ENCODE measurements at regions not wholly inside any gene's neighbourhood (a gene's known extent, or its start where the extent isn't known, plus 50 kb on each side); places are given as distances from the start of the nearest gene placed in this dataset.
"Not testable (repeated sequence)": the region's sequence is repeated elsewhere in the genome, so short reads cannot be mapped to it uniquely, and the experiment has no call there.

DNA sequence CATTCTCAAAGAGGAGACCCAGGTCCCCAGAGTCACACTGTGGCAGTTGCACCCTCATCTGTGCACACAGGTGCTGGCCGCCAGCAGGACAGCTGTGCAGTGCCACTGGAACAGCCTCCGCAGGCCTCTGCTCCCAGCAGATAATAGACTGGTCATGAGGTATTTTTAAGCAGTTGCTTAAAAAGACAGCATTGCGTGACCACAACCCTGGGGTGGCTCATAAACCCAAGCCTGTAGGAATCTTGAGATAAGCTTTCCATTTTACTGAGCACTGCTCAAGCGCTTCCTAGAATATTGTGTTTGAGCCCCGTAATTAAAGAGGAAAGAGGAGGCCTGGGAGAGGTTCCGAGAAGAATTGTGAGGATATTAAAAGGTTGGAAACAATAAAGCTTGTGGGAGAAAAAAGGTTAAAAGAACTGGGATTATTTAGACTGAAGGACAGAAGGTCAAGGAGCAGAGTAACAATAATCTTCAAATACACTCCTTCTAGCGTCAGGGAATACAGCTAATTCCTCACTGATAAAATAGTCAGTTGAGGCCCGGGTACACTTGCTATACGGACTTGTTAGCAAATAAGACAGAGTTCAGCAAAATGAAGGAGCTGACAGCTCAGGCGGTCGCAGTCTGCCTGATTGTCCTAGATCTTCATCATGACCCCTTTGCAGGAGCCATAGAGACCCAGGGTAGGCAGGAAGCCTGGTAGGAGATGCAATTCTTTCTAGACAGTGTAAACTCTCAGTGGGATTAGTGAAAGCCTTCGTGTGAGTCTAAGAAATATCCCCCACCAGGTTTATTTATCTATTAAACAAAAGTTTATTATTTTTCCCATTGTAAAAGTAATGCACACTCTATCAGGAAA is 86.2 kb upstream of the KIT start:
- no peak for DNase-seq (ENCODE audit: low read depth in 2 of 3, low spot score in 1 of 3)

DNA sequence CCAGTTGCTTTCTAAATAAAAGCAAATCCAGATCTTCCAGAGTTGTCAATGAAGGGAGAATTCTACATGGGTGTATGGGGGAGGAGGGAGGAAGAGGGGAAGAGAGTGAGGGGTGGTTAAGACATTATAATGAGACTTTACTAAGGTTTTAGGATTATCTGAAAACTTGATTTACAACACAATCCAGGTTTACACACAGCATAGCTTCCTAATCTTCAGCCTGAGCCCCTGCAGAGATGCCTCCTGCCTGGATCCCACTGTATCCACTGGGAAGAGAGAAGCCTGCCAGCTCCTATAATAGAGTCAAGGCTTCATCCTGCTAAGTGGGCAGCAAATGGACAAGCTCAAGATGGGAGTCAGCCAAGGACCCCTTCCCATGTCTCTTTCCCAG is 85.6 kb upstream of the KIT start:
- no peak for DNase-seq (ENCODE audit: low read depth in 2 of 3, low spot score in 1 of 3)

DNA sequence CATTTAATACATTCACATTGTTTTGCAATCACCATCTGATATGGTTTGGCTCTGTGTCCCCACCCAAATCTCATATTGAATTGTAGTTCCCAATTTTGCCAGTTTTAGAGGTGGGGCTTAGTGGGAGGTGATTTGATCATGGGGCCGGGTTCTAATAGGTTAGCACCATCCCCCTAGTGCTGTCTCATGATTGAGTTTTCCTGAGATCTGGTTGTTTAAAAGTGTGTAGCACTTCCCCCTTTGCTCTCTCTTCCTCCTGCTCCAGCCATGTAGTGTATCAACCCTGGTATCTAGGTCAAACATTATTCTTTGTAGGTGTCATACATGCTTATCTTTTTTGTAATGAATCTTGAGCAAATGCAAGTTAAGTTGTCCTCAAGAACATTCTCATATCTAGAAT is 83.3 kb upstream of the KIT start:
- no peak for DNase-seq (ENCODE audit: low read depth in 2 of 3, low spot score in 1 of 3)

DNA sequence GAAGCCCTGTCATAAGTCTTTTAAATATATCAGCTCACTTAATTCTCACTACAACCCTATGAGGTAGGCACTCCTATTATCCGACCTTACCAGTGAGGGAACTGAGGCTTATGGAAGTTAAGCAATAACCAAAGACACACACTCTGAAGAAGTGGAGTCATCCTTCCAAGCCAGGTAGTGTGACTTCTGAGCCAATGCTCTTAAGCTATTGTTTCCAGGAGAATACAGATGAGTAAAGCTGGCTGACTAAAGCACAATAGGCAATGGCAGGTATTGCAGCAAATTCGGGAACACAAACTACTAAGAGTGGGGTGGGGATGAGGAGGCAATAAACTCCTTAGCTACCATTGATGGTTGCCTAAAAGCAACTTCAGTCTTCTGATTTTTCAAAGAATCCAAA is 81.8 kb upstream of the KIT start:
- no peak for DNase-seq (ENCODE audit: low read depth in 2 of 3, low spot score in 1 of 3)

DNA sequence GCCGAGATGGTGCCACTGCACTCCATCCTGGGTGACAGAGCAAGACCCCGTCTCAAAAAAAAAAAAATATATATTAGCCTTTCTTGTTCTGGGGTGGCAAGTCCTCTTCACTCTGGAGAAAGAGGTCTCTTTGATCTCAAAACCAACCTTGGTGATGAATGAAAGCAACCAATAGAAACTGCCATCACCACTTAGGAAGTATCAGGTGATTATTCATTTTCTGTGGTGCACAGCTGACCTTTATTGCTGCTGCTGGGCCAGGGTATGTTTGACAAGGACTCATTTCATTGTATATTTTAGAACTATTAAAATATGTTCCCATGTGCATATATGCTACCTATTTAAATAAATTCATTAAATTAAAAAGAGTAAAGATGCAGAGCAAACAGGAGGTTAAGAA is 76.0 kb upstream of the KIT start:
- DNase-seq (ENCODE audit: low read depth in 2 of 3, low spot score in 1 of 3): no peak

DNA sequence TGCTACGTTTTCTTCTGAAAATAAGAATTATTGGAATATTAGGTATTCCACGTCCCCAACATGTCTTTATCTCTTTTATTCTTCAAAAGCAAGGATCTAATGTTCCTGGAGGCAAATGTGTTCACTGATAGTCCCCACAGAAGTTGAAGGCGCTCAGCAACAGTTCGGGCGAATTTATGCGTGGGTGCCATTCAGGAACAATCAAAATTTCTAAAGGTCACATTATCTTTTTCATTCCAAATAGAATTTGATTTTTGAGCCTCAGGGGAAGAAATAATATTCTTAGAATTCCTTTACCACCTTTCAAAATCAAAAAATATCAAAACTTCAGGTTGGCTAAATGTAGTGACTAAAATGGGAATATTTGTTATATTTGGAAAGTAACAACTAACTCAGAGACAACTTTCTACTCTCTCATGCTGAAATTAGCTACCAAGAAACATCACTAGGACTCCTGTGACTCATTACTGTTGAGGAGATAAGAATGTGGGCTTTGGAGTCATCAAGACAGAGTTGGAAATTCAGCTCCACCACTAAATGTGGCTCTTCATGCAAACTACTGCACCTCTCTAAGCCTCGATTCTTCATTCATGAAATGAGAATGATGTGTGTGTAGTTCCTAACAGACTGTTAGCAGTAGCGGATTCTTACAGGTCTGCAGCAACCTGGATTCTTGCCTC is 72.3 kb upstream of the KIT start:
- DNase-seq (ENCODE audit: low read depth in 2 of 3, low spot score in 1 of 3): no peak

DNA sequence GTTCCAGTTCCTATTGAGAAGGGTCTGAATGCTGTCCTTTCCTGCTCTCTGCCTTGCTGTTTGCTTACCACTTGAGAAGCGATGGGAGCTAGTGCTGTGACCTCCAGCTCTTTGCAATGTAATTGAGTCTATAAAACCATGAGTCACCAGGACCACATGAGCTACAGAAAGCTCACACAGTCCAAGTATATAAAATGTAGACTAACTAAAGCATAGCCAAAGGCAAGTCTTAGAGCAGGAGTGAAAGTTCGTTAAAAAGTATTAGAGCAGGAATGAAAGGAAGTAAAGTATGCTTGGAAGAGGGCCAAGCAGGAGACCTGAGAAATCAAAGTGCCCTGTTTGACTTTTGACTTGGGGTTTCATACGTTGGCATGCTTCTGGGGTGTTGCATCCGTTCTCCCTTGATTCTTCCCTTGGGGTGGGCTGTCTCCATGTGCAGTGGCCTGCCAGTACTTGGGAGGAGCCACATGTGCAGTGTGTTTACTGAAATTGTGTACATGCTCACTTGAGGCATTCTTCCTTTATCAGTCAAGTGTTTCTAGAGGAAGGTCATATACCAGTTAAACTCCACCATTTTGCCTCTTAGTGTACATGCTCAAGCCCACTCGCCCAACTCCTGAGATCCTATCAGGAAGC is 71.3 kb upstream of the KIT start:
- no peak for DNase-seq (ENCODE audit: low read depth in 2 of 3, low spot score in 1 of 3)

DNA sequence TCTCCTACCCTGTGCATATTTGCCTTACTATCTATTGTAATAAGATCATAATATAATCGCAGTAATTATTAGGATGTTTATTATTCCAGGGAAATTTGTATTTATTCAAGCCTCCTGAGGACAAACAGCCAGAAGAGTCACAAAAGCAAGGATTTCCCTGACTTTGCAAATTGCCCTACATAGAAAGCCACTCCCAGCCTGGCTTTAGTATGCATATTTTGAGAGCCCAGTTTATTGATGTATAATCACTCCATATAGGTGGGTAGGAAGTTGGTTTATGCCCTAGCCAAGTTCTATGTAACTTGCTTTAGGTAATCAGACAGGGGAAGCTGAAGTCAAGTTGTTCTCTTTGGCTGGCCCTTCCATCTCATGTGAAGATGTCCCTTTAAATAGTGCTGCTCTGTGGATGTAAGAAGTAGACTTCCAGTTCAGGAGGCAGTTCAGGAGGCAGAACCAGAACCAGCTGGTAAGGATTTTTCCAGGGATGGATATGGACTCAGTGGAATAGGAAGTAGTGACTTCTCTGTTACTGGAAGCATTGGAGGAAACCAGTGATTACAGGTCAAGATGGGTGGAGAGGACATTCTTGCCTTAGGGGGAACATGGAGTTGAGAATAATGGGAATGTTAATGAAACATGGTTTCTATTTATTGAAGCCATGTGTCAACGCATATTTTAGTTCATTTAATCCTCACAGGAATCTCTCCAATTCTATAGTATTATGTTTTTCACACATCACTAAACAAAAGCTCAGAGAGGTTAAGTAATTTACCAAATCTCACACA is 70.5 kb upstream of the KIT start:
- DNase-seq (ENCODE audit: low read depth in 2 of 3, low spot score in 1 of 3): no peak

DNA sequence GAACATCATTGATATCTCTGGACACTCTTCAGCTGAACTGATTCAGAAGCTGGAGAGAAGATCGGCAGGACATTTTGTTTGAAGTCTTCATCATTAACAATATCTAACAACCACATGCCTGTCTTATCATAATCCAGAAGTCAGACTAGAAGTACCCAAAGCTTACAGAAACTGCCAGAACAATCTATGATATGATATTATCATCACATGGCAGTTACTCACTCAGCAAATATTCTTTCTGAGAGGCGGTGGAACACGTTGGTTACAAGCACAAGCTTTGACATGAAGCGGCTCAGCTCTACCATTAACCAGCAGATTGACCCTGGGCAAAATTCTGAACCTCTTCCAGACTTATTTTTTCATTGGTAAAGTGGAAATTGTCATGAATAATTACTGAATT is 69.4 kb upstream of the KIT start:
- no peak for DNase-seq (ENCODE audit: low read depth in 2 of 3, low spot score in 1 of 3)

DNA sequence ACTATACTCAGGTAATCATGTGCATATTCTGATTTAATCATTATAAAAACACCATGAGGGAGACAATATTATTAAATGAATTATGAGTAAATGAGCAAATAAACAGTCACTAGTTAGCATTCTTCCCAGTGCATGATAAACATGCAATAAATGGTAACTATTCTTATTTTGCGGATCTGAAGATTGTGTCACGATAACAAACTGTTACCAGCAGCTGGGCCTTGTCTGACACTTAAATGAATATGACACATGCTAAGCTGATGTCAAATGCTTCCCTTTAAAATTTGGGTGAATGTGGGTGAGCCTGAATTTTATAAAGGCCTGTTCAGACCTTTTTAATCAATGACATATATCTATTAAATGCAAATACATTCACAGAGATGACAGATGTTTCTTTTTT is 68.2 kb upstream of the KIT start:
- no peak for DNase-seq (ENCODE audit: low read depth in 2 of 3, low spot score in 1 of 3)

DNA sequence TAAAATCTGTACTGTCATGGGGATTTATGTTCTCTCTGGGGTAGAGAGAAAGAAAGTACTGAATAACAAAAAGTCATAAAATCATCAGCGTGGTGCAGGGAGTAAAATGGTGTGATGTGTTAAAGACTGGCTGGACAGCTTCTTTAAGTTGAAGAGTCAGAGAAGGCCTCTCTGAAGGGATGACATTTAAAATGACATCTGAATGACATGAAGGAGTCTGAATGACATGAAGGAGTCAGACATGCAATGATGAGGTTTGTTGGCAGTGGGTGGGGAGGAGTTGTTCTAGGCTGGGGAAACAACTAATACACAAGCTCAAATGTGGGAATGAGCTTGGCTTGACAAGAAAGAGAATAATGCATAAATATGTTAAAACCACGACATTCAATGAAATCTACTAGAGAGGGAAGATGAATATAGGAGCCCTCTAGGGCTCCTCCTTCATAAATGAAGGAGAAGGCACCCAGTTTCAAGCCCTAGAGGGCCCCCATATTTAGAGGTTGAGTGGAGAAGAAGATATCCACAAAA is 63.9 kb upstream of the KIT start:
- no peak for DNase-seq (ENCODE audit: low read depth in 2 of 3, low spot score in 1 of 3)

DNA sequence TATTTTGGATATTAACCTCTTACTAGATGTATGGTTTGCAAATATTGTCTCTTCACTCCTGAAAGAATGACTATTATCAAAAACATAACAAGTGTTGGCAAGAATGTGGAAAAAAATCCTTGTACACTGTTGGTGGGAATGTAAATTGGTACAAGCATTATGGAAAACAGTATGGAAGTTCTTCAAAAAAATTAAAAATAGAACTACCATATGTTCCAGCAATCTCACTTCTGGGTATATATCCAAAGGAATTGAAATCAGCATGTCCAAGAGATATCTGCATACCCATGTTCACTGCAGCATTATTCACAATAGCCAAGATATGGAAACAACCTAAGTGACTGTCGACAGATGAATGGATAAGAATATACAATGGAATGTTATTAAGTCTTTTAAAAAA is 61.6 kb upstream of the KIT start:
- DNase-seq (ENCODE audit: low read depth in 2 of 3, low spot score in 1 of 3): no peak

DNA sequence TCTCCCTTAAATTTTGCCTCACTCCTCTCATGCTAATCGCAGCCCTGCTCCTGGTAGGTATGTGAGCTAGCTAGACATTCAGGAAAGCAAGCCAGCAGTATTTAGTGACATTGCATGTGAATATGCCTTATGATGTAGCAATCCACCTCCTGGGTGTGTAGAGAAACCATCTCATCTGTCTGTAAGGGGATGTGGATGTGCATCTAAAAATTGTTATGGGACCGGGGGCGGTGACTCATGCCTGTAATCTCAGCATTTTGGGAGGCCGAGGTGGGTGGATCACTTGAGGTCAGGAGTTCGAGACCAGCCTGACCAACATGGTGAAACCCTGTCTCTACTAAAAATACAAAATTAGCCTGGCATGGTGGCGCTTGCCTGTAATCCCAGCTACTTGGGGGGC is 60.1 kb upstream of the KIT start:
- not testable (repeated sequence) for DNase-seq (ENCODE audit: low read depth in 2 of 3, low spot score in 1 of 3)

DNA sequence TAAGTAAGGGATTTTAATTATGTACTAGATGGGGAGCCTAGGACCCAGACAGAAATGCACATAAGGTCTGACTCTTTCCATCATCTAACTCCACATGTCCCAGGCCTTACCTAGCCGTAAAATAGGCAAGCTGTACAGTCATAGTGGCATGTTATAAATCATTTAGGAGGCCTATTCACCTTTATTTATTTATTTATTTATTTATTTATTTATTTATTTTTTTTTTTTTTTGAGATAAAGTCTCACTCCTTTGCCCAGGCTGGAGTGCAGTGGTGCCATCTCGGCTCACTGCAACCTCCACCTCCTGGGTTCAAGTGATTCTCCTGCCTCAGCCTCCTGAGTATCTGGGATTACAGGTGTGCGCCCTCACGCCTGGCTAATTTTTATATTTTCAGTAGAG is 55.6 kb upstream of the KIT start:
- not testable (repeated sequence) for DNase-seq (ENCODE audit: low read depth in 2 of 3, low spot score in 1 of 3)

DNA sequence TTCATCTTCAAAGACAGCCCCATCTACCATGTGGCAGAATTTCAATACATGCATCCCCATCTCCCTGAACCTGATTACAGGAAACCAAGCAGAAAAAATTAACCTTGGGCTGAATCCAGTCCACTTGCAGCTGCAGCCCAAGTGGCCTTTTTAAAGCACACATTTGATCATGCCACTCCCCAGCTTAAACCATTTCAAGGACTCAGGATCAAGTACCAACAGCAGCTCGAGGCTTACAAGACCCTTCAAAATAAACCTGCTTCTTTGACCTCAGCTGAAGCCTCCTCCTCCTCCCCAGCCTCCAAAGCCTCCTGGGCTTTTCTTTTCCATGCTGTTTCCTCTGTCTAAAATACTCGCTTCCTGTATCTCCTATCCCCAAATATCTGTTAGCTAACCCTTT is 50.7 kb upstream of the KIT start:
- DNase-seq (ENCODE audit: low read depth in 2 of 3, low spot score in 1 of 3): no peak

DNA sequence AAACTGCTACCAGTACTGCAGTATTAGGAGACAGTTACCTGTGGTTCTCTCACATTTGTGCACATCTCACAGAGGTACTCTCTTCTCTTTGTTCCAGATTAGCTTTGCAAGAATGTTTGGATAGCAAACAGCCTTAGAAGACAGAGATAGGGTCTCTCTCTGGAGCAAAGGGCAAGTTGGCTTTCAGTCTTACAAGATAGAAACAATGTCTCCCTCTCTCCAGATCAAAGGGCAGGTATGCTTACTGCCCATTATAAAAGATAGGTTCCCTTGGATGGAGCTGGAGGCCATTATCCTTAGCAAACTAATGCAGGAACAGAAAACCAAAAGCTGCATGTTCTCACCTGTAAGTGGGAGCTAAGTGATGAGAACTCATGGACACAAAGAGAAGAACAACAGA is 50.2 kb upstream of the KIT start:
- DNase-seq (ENCODE audit: low read depth in 2 of 3, low spot score in 1 of 3): no peak

Measured in stimulated activated CD4-positive, alpha-beta T cell treated with anti-CD3 and anti-CD28 coated beads, Interleukin-12 subunit alpha, Interleukin-12 subunit beta, amount 100 ng/mL, for 48 hours (primary cell).